ENCODE measurements at regions not wholly inside any gene's neighbourhood (a gene's known extent, or its start where the extent isn't known, plus 50 kb on each side); places are given as distances from the start of the nearest gene placed in this dataset.

DNA sequence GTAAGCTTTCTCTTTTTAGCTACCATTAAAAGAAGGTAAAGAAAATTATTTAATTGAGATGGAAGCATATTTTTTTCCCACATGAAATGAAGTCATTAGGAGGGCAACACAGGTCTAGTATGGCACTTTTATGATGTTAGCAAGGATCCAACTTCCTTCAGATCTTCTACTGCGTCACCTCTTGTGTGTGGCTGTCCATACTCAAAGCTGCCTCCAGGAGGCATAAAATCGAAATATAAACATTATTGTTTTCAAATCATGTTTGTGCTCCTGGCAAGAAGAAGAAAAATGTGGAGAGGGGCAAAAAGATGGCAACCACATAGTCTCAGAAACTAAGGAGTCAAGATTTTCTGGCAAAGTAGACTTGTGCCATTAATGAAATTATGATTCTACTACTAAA, 791.7 kb upstream of the EPHA6 start:
- no peaks in the 10 kb centered on the region for H3K27me3 ChIP-seq
- no peak overlapping the region for H3K27ac ChIP-seq
- no peaks in the 10 kb centered on the region for H3K4me1 ChIP-seq (ENCODE audit: low read depth)
- H3K9me3 ChIP-seq (ENCODE audit: low read depth), result no peaks in the 10 kb centered on the region
- TF ChIP-seq, protein P1, sequence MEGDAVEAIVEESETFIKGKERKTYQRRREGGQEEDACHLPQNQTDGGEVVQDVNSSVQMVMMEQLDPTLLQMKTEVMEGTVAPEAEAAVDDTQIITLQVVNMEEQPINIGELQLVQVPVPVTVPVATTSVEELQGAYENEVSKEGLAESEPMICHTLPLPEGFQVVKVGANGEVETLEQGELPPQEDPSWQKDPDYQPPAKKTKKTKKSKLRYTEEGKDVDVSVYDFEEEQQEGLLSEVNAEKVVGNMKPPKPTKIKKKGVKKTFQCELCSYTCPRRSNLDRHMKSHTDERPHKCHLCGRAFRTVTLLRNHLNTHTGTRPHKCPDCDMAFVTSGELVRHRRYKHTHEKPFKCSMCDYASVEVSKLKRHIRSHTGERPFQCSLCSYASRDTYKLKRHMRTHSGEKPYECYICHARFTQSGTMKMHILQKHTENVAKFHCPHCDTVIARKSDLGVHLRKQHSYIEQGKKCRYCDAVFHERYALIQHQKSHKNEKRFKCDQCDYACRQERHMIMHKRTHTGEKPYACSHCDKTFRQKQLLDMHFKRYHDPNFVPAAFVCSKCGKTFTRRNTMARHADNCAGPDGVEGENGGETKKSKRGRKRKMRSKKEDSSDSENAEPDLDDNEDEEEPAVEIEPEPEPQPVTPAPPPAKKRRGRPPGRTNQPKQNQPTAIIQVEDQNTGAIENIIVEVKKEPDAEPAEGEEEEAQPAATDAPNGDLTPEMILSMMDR (IDR thresholded peaks at IDR 0.05; ENCODE audit: low read depth, low read length), result no peak
- H3K4me3 ChIP-seq, result no peak overlapping the region
- no peaks in the 10 kb centered on the region for H3K36me3 ChIP-seq
- no peak for DNase-seq (ENCODE audit: low read depth in 1 of 2, low spot score in 1 of 2)

DNA sequence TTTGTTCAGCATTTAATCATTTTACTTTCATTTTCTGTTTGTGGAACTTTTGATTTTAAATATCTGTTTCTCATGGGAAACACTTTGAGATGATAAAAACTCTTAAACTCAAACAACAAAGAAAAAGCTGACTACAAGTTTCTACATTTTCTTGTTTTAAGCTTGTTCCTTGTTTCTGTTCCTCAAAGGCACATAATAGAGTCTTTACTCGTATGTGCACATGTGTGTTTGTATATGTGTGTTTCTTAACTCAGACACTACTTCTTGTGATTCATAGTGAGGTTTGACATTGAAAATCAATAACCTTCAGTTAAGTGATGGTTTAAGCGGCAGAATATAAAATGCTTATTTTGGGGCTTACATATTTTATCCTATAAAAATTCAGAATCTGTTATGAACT, 786.7 kb upstream of the EPHA6 start:
- no peak for DNase-seq (ENCODE audit: low read depth in 1 of 2, low spot score in 1 of 2)
- no peaks in the 10 kb centered on the region for H3K27me3 ChIP-seq
- H3K4me1 ChIP-seq (ENCODE audit: low read depth), result no peaks in the 10 kb centered on the region
- H3K9me3 ChIP-seq (ENCODE audit: low read depth), result no peaks in the 10 kb centered on the region
- no peaks in the 10 kb centered on the region for H3K36me3 ChIP-seq
- TF ChIP-seq, protein P1 (IDR thresholded peaks at IDR 0.05; ENCODE audit: low read depth, low read length), result no peak
- no peak overlapping the region for H3K27ac ChIP-seq
- H3K4me3 ChIP-seq, result no peak overlapping the region

DNA sequence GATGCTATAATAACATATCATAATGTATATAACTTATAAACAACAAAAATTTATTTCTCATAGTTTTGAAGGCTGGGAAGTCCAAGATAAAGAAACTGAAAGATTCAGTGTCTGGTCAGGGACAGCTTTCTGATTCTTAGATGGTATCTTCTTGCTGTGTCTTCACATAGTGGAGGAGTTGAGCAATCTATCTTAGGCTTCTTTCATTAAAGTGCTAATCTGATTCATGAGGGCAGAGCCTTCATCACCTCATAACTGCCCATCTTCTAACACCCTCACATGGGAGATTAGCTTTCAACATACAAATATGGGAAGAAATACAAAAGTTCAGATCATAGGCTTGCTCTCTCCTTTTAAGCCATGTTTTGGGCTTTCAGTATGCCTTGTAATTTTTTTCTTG, 774.8 kb upstream of the EPHA6 start:
- no peak for DNase-seq (ENCODE audit: low read depth in 1 of 2, low spot score in 1 of 2)

DNA sequence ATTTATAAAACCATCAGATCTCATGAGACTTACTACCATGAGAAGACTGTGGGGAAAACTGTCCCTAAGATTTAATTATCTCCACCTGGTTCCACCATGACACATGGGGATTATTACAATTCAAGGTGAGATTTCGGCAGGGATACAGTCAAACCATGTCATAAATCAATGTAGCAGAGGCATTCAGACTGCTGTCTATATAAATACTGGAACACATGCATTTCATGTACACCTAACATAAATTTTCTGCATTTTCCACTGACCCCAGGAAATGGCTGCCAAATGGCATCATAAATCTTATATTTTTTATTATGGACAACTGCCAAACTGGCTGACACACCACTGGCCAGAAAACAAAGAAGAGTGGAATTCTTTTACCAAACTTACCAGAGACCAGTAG, 755.1 kb upstream of the EPHA6 start:
- Histone ChIP-seq H3K36me3 (no peaks in the 10 kb centered on the region), H3K27ac (no peak overlapping the region), H3K9me3 (ENCODE audit: low read depth) (no peaks in the 10 kb centered on the region), H3K27me3 (no peaks in the 10 kb centered on the region), H3K4me1 (ENCODE audit: low read depth) (no peaks in the 10 kb centered on the region), H3K4me3 (no peak overlapping the region)
- DNase-seq (ENCODE audit: low read depth in 1 of 2, low spot score in 1 of 2), result no peak
- TF ChIP-seq, protein P1 (IDR thresholded peaks at IDR 0.05; ENCODE audit: low read depth, low read length), result no peak

More for the DNA sequence above, 774.8 kb upstream of the EPHA6 start:
- TF ChIP-seq, protein P1 (IDR thresholded peaks at IDR 0.05; ENCODE audit: low read depth, low read length), result no peak
- H3K27ac ChIP-seq, result no peak overlapping the region
- no peak overlapping the region for H3K4me3 ChIP-seq
- H3K36me3 ChIP-seq, result no peaks in the 10 kb centered on the region
- no peaks in the 10 kb centered on the region for H3K9me3 ChIP-seq (ENCODE audit: low read depth)
- no peaks in the 10 kb centered on the region for H3K4me1 ChIP-seq (ENCODE audit: low read depth)
- H3K27me3 ChIP-seq, result no peaks in the 10 kb centered on the region

DNA sequence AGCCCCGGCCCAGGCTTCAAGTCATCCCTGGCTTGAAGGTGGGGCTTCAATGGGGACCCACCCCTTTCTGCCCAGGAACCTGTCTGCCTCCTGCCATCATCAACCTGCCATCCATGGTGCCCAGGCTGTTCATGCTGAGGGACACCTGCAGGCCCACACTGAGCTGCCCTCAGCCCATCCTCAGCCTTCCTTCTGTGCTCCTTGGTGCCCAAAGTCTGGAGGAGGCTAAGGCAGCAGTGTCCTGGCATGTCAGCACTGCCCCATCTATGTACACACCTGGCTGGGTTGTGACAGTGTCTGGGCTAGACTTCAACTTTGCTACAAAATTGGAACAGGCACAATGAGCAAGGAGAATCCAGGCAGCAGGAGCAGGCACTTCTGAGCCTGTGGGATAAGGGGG, 745.3 kb upstream of the EPHA6 start:
- Histone ChIP-seq H3K4me1 (ENCODE audit: low read depth) (peaks cover 6% of the 10 kb centered on the region), H3K36me3 (no peaks in the 10 kb centered on the region), H3K27ac (no peak overlapping the region)

More for the DNA sequence above, 745.3 kb upstream of the EPHA6 start:
- Histone ChIP-seq H3K9me3 (ENCODE audit: low read depth) (no peaks in the 10 kb centered on the region), H3K27me3 (no peaks in the 10 kb centered on the region), H3K4me3 (no peak overlapping the region)
- no peak for DNase-seq (ENCODE audit: low read depth in 1 of 2, low spot score in 1 of 2)
- TF ChIP-seq, protein P1 (IDR thresholded peaks at IDR 0.05; ENCODE audit: low read depth, low read length), result no peak

All from cardiac muscle cell (in vitro differentiated cells and primary cell).